ENCODE measurements at regions not wholly inside any gene's neighbourhood (a gene's known extent, or its start where the extent isn't known, plus 50 kb on each side); places are given as distances from the start of the nearest gene placed in this dataset.

- Mint-ChIP-seq H3K9me3 (peaks cover 0 to 5% (median 0%) of the 10 kb centered on the region in 7 donors), H3K4me3 (no peak overlapping the region), H3K4me1 (no peaks in the 10 kb centered on the region), H3K27ac (no peak overlapping the region), H3K36me3 (no peaks in the 10 kb centered on the region), H3K27me3 (ENCODE audit: low read depth in 3 of 3) (peaks cover 1 to 5% (median 2%) of the 10 kb centered on the region in 3 donors)
- Histone ChIP-seq H3K4me2 (replicated peaks; ENCODE audit: extremely low read depth, low read length, poor library complexity, severe bottlenecking) (no peak overlapping the region), H3K9ac (ENCODE audit: insufficient read depth, low read length, poor library complexity, severe bottlenecking) (no peak overlapping the region), H3K27ac (ENCODE audit: low read depth in 1 of 2, low read length in 2 of 2) (no peak overlapping the region), H3K9me3 (replicated peaks in 1 of 2; ENCODE audit: control insufficient read depth in 1 of 2, insufficient read depth in 1 of 2, low read length in 2 of 2) (peaks cover 0 to 4% of the 10 kb centered on the region in 2 donors), H3K36me3 (replicated peaks in 1 of 2; ENCODE audit: control insufficient read depth in 1 of 2, insufficient read depth in 2 of 2, low read length in 2 of 2) (no peaks in the 10 kb centered on the region), H3K79me2 (ENCODE audit: insufficient read depth, low read length) (no peaks in the 10 kb centered on the region), H3K4me1 (ENCODE audit: control insufficient read depth in 1 of 2, insufficient read depth in 2 of 2, low read length in 2 of 2) (no peaks in the 10 kb centered on the region), H2AFZ (ENCODE audit: insufficient read depth, low read depth, low read length, poor library complexity, severe bottlenecking) (no peak overlapping the region), H4K20me1 (ENCODE audit: insufficient read depth, low read length) (no peaks in the 10 kb centered on the region), H3K27me3 (ENCODE audit: control insufficient read depth in 2 of 2, insufficient read depth in 2 of 2, low read length in 2 of 2) (no peaks in the 10 kb centered on the region), H3K4me3 (replicated peaks in 1 of 3; ENCODE audit: low read depth in 2 of 3, low read length in 3 of 3) (no peak overlapping the region)
- intact Hi-C loops (cut with micrococcal nuclease): no loop called here
- 98% methylated on average over 4 of the region's 4 CpGs for WGBS (ENCODE audit: insufficient coverage)
- DNase-seq: no peak
- no peak for TF ChIP-seq CTCF (IDR thresholded peaks at IDR 0.05)
These were observed 162.2 kb upstream of the BMPER start for GRCh38 chr7:33742999-33743587.

- Mint-ChIP-seq H3K4me1 (no peaks in the 10 kb centered on the region), H3K4me3 (no peak overlapping the region), H3K36me3 (no peaks in the 10 kb centered on the region), H3K27me3 (ENCODE audit: low read depth in 3 of 3) (peaks cover 1 to 5% (median 2%) of the 10 kb centered on the region in 3 donors), H3K27ac (no peak overlapping the region), H3K9me3 (peaks cover 0 to 5% (median 0%) of the 10 kb centered on the region in 7 donors)
- H3K27ac ChIP-seq (ENCODE audit: low read depth in 1 of 2, low read length in 2 of 2): no peak overlapping the region
- no peak for DNase-seq
- intact Hi-C loops (cut with micrococcal nuclease): no loop called here
- no peak overlapping the region for H3K4me3 ChIP-seq (replicated peaks in 1 of 3; ENCODE audit: low read depth in 2 of 3, low read length in 3 of 3)
- peaks cover 0 to 4% of the 10 kb centered on the region in 2 donors for H3K9me3 ChIP-seq (replicated peaks in 1 of 2; ENCODE audit: control insufficient read depth in 1 of 2, insufficient read depth in 1 of 2, low read length in 2 of 2)
- H3K36me3 ChIP-seq (replicated peaks in 1 of 2; ENCODE audit: control insufficient read depth in 1 of 2, insufficient read depth in 2 of 2, low read length in 2 of 2): no peaks in the 10 kb centered on the region
- H3K4me1 ChIP-seq (ENCODE audit: control insufficient read depth in 1 of 2, insufficient read depth in 2 of 2, low read length in 2 of 2): no peaks in the 10 kb centered on the region
- H4K20me1 ChIP-seq (ENCODE audit: insufficient read depth, low read length): no peaks in the 10 kb centered on the region
- no peaks in the 10 kb centered on the region for H3K79me2 ChIP-seq (ENCODE audit: insufficient read depth, low read length)
- no peaks in the 10 kb centered on the region for H3K27me3 ChIP-seq (ENCODE audit: control insufficient read depth in 2 of 2, insufficient read depth in 2 of 2, low read length in 2 of 2)
- TF ChIP-seq CTCF (IDR thresholded peaks at IDR 0.05): no peak
- no peak overlapping the region for H3K4me2 ChIP-seq (replicated peaks; ENCODE audit: extremely low read depth, low read length, poor library complexity, severe bottlenecking)
- no peak overlapping the region for H3K9ac ChIP-seq (ENCODE audit: insufficient read depth, low read length, poor library complexity, severe bottlenecking)
- 82% methylated on average over 5 of the region's 5 CpGs for WGBS (ENCODE audit: insufficient coverage)
- no peak overlapping the region for H2AFZ ChIP-seq (ENCODE audit: insufficient read depth, low read depth, low read length, poor library complexity, severe bottlenecking)
These were observed 161.7 kb upstream of the BMPER start for GRCh38 chr7:33743594-33743993.
